ENCODE measurements at regions not wholly inside any gene's neighbourhood (a gene's known extent, or its start where the extent isn't known, plus 50 kb on each side); places are given as distances from the start of the nearest gene placed in this dataset.

GRCh38 chr7:31456646-31457368 is 57.1 kb upstream of the ITPRID1 start:
- no peak for DNase-seq

- no peak for DNase-seq
These were observed 56.3 kb upstream of the ITPRID1 start for GRCh38 chr7:31457551-31457950.

GRCh38 chr7:31458203-31458602 is 55.7 kb upstream of the ITPRID1 start:
- DNase-seq, result no peak

GRCh38 chr7:31462636-31463035 is 51.3 kb upstream of the ITPRID1 start:
- no peak for DNase-seq

All from NCI-H82 (cell line).